HG02588 (cell line): ENCODE measurements at regions not wholly inside any gene's neighbourhood (a gene's known extent, or its start where the extent isn't known, plus 50 kb on each side); places are given as distances from the start of the nearest gene placed in this dataset.

ENCODE experiments used
- ATAC-seq: cut with Tn5 transposase; IDR thresholded peaks from one replicate; pipeline ENCODE4 v1.9.1; 2021; ENCODE audit warnings: mild to moderate bottlenecking, moderate library complexity; ENCODE audit not compliant: unreplicated experiment

GRCh38 chr2:128447538-128447995, 128.9 kb upstream of the HS6ST1 start:
- no peak for ATAC-seq

DNA sequence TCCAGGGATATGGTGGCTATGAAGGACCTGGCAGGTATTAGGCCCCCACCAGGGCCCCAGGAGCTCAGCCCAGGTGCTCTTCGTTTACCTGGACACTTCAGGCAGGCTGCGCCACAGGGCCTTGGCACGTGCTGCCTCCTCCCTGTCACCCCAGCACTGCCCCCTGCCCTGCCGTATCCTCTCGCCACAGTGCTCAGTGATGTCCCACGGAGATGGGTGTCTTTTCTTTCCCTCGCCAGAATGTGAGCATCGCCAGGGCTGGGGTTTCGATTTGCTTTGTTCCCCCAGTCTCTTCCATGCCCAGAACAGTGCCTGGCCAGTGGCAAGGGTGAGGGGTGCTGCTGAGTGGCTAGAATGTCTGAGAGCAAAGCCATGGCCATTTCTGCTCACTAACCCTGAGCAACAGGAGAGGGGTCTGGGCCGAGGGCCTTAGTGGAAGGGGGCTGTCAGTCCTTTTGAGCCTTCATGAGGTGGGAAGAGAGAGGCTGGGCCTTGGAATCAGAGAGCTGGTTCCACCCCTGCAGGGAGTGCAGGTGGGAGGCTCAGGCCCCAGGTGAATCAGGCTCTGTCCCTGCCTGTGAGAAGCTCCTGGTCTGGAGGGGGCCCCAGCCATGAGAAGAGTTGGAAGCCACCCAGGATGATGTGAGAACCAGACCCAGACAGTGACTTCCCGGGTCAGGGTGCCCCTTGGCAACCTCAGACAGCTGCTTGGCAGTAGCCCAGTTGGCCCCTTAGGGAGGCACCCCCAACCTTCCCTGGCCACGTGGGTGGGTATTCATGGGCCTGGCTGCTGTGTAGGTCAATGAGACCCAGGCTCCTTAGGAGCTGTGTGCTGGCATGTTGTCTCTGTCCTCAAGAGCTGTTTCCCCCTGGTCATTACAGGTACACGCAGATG, 129.9 kb upstream of the HS6ST1 start:
- no peak for ATAC-seq

GRCh38 chr2:128449226-128450061, 130.8 kb upstream of the HS6ST1 start:
- no peak for ATAC-seq

DNA sequence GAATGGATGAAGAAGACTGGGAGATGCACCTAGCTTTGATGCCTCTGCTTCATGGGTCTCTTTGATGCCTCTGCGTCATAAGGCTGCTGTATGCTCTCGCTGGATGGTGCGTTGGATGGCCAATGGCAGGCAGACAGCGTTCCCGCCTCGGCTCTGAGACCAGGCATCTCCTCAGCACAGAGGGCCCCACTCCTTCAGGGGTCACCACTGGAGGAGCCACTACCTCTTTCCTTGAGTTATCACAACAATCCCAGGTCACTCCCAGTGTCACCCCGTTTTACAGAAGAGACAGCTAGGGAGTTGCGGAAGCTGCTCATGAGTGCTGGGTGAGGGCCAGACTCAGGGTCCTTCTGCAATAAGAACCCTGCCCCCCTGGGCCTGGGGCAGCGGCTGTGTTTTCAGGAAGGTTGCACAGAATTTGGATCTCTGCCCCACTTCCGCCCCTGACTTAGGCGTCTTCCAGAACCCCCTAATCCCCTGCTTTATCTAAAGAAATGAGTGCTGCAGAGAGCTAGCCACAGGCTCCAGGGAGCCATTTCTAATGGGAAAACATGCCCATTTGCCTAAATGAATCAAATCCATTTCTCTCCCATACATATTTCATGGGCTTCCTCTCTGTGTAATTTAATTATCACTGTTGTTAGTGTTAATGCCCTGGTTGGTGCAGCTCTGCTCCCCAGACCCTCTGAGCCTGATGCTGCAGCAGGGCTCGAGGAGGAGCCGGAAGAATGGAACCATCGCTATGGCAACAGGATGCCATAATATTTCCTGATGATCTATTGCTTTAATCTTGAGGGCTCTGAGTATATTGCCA, 131.8 kb upstream of the HS6ST1 start:
- no peak for ATAC-seq

DNA sequence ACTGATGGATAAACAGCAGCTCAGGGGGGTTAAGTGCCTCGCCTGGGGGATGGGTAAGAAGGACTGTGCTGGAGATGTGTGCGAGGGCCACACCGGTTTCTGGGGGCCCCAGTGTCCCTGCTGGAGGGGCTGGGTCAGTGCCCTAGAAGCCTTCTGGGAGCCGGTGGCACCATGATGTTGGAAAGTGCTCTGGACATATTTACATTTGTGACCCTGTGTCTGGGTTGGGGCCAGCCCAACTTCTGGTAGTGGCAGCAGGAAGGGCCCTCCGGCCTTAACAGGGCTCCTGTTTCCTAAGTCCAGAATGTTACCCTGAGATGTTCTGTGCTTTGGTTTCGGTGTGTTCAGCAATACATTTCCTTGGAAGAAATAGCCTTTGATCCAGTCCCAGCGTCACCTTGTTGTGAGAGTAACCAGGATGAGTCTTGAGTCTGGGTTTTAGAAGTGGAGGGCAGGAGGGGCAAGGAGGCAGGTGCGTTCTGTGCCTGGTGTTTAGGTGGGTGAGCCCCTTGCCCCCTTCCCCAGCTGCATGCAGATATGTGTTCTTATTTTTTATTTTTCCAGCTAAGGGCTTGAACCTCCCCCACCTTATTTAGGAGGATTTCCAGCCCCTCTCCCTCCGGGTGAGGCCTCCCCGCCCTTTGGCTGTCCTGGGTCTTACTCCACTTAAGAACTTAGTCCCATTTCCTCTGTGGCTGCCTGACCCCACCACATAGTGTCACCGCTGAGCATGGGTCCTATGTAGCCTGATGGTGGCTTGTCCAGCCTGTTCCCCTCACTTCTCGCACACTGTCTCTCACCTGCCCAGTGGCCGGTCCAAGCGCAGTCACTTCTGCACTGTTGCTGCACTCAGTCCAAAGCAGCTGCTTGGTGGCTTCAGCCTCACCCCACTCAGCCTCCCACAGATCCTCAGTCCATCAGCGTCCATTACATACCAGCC, 132.7 kb upstream of the HS6ST1 start:
- ATAC-seq = no peak

GRCh38 chr2:128452024-128452411, 133.3 kb upstream of the HS6ST1 start:
- ATAC-seq = no peak

- no peak for ATAC-seq
Observed at GRCh38 chr2:128452536-128453530, 134.2 kb upstream of the HS6ST1 start.

DNA sequence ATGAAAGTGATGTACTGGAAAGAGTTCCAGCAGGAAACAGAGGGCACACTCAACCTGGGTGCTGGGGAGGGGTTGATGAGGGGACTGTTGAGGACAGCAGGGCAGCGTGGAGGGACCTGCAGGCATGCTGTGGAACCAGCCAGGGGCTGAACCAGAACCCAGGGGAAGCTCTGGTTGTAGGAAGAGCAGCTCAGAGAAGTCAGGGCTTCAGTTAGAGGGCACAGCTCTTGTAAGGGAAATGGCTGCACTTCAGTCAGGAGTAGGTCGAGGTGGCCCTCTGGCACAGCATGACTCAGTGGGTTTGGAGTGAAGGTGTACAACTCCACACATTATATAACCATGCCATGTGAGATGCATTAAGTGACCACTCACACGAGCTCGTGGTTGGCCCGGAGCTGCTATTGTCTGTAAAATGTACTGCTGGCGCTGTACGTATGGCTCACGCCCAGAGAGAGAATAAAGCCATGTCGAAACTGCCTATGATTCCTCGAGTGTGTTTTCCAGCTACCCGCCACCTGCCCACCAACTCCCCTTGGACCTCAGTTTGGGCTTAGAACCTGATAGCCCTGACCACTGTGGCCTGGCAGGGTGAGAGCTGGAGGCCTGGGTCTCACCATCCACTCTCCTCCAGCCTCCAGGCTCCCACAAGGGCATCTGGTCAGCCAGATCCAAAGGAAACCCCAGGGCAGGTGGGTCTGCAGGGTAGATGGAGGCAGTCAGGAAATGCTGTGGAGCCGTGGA, 136.5 kb upstream of the HS6ST1 start:
- no peak for ATAC-seq

DNA sequence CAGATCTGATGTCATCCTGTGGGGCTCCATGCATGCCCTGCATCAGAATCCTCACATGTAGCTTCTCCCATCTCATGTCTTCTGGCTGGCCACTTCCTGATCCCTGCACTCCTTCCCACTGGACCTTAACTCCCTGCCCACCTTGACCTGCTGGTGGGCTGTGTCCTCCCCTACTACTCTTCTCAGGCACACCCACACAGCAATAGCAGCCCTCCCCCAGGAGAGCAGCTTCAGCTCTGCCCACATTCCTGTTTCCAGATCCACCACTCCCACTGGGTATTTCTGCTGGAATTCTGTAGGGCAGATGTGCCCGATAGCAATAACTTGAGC, 137.0 kb upstream of the HS6ST1 start:
- ATAC-seq = no peak

DNA sequence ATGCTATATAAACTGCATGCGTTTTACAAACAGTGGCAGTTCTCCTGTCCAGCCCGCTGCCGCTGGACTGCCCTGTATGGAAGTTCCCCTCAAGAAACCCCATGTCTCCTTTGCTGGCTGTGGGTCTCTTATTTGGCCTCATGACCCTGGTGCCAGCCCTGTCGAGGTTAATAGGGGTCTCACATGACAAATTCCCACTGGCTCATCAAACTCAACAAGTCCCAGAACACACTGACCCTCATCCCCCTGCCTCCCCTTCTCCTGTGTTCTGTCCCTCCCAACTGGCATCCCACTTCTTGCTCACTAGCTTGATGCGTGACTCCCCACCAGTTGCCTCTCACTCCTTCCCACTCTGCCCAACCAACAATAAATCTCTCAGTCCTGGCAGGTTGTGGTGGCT, 137.6 kb upstream of the HS6ST1 start:
- ATAC-seq = no peak

GRCh38 chr2:128457006-128457604, 138.4 kb upstream of the HS6ST1 start:
- ATAC-seq = no peak

DNA sequence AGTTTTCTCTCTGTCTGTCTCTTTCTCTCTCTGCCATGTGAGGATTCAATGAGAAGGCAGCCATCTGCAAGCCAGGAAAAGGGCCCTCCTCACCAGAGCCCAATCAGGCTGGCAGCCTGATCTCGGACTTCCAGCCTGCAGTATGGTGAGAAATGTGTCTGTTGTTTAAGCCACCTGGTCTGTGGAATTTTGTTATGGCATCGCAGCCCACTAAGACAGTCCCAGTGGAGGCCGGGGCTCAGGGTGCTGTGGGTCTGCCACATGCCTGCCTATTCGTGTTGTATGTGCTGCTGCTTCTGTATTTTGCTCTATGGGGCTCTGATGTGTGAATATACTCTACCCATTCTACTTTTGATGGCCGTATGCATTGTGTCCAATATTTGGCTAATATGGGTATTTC, 139.0 kb upstream of the HS6ST1 start:
- ATAC-seq = no peak

GRCh38 chr2:128458505-128458904, 139.8 kb upstream of the HS6ST1 start:
- ATAC-seq = no peak

DNA sequence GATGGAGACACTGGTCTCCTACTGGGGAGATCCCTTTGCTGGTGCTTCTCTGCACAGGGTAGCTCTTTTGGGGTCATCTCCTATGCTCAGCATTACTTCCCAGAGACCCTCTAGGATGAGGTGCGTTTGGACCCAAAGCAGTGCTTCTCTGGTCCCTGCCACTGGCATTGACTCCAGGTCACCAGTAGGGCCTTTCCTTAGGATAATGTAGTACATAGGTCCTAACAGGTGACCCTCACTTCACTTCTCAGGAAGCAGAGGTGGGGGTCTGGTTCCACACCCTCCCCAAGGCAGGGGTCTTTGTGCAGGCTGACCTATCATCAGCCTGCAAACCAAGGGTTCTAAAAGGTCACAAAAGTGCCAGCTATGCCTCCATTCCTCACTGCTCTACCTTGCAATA, 145.8 kb upstream of the HS6ST1 start:
- ATAC-seq = no peak

DNA sequence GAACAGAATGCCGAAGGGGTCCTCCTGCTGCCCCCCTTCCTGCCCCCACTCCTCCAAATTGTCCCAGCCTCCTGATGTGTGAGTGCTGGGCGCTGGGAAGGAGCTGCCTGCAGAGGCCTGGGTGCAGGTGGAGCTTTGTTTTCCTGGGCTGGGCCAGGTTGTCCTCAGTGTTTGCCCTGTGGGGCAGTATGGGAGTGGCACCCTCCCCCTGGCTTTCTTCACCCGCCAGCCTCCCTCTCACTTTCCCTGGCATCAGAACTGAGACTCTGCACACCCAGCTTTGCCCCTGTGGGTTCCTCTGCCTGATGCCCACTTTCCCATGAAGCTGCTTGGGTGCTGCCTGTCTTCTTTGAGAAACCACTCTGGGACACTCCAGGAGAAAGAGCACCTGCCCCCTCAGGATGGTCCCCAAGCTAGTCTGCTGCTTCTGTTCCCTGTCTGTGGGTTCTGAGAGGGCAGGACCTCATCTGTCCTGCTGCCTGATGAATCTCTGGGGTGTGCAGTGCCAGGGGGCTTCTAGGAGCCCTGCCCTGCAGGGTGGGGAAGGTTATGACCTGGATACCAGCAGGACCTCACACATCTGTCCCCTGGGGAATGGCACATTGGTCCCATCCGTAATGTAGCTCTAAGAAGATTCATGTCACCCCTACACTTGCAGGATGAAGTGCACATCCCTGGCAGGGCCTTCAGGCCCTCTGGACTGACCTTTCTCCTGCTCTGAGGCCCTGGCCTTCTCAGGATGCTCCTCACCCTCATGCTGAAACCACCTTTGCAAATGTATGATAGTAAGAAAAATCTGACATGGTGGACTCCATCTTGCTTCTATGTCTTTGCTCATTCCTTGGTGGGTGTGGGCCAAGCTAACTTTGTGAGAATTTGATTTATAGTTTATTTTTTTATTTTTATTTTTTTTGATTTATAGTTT, 146.8 kb upstream of the HS6ST1 start:
- no peak for ATAC-seq

DNA sequence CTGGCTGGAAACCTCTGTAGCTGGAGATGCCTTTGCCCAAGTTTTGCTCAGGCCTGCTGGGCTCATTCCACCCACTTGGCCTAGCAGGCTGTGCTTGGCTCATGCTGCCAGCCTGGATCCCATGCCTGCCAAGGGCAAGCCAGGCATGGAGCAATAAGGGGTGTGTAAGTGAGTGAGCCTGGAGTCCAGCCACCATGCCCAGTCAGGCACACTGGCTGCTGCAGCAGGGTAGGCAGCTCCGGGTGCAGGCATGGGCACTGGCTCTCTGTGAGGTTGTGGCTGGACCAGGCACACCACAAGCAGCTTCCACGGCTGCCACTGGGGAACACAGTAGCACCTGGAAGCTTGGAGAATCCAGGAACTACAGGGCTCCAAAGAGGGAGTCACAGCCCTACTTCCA, 147.7 kb upstream of the HS6ST1 start:
- no peak for ATAC-seq

GRCh38 chr2:128466776-128467175, 148.1 kb upstream of the HS6ST1 start:
- no peak for ATAC-seq
